ENCODE measurements at regions not wholly inside any gene's neighbourhood (a gene's known extent, or its start where the extent isn't known, plus 50 kb on each side); places are given as distances from the start of the nearest gene placed in this dataset.

- TF ChIP-seq CTCF (IDR thresholded peaks at IDR 0.05; ENCODE audit: low read depth, low read length, poor library complexity, severe bottlenecking): no peak
- no peak for TF ChIP-seq EZH2phosphoT487 (IDR thresholded peaks at IDR 0.05; ENCODE audit: borderline replicate concordance, low read length)
These were observed 529.5 kb upstream of the PCDH15 start for GRCh38 chr10:55330486-55330885.

Measured in DOHH2 (cell line).